ENCODE measurements at regions not wholly inside any gene's neighbourhood (a gene's known extent, or its start where the extent isn't known, plus 50 kb on each side); places are given as distances from the start of the nearest gene placed in this dataset.

GRCh38 chr13:74695021-74695800 lies 561.0 kb upstream of the KLF12 start:
- Histone ChIP-seq H3K4me1 (no peaks in the 10 kb centered on the region), H3K9me3 (peaks cover 0 to 4% (median 0%) of the 10 kb centered on the region in 8 donors), H3K4me3 (no peak overlapping the region), H3K36me3 (no peaks in the 10 kb centered on the region), H3K27ac (no peak overlapping the region), H3K27me3 (replicated peaks in 1 of 7) (no peaks in the 10 kb centered on the region)
- intact Hi-C loops (cut with DNase I; ENCODE audit: low total_unique reads): no loop called here
- WGBS, 5 donors: 55 to 67% (median 64%) methylated on average over 11 of the region's 11 CpGs
- TF ChIP-seq POLR2A (IDR thresholded peaks at IDR 0.05) (no peak), POLR2AphosphoS5 (IDR thresholded peaks at IDR 0.05) (no peak)
- TF ChIP-seq, protein P1, sequence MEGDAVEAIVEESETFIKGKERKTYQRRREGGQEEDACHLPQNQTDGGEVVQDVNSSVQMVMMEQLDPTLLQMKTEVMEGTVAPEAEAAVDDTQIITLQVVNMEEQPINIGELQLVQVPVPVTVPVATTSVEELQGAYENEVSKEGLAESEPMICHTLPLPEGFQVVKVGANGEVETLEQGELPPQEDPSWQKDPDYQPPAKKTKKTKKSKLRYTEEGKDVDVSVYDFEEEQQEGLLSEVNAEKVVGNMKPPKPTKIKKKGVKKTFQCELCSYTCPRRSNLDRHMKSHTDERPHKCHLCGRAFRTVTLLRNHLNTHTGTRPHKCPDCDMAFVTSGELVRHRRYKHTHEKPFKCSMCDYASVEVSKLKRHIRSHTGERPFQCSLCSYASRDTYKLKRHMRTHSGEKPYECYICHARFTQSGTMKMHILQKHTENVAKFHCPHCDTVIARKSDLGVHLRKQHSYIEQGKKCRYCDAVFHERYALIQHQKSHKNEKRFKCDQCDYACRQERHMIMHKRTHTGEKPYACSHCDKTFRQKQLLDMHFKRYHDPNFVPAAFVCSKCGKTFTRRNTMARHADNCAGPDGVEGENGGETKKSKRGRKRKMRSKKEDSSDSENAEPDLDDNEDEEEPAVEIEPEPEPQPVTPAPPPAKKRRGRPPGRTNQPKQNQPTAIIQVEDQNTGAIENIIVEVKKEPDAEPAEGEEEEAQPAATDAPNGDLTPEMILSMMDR (IDR thresholded peaks at IDR 0.05 in 8 of 11, conservative IDR thresholded peaks at IDR 0.05 in 3 of 11): no peak
- DNase-seq: no peak

- intact Hi-C loops (cut with DNase I; ENCODE audit: low total_unique reads): no loop called here
- no peak overlapping the region for H3K4me3 ChIP-seq
- H3K27ac ChIP-seq: peak overlapping the region in 5 of 8 donors; percentile 23 to 54 (median 43)
- H3K9me3 ChIP-seq: peaks cover 0 to 17% (median 0%) of the 10 kb centered on the region in 8 donors
- DNase-seq: no peak
- TF ChIP-seq POLR2AphosphoS5 (IDR thresholded peaks at IDR 0.05) (no peak), POLR2A (IDR thresholded peaks at IDR 0.05) (no peak)
- TF ChIP-seq, protein P1 (IDR thresholded peaks at IDR 0.05 in 8 of 11, conservative IDR thresholded peaks at IDR 0.05 in 3 of 11): no peak
- peaks cover 0 to 4% (median 0%) of the 10 kb centered on the region in 6 donors for H3K4me1 ChIP-seq
- H3K36me3 ChIP-seq: no peaks in the 10 kb centered on the region
- H3K27me3 ChIP-seq (replicated peaks in 1 of 7): no peaks in the 10 kb centered on the region
- 60 to 74% (median 70%) methylated on average over 7 of the region's 7 CpGs for WGBS, 5 donors
These were observed 553.4 kb upstream of the KLF12 start for GRCh38 chr13:74687442-74688182.

DNA sequence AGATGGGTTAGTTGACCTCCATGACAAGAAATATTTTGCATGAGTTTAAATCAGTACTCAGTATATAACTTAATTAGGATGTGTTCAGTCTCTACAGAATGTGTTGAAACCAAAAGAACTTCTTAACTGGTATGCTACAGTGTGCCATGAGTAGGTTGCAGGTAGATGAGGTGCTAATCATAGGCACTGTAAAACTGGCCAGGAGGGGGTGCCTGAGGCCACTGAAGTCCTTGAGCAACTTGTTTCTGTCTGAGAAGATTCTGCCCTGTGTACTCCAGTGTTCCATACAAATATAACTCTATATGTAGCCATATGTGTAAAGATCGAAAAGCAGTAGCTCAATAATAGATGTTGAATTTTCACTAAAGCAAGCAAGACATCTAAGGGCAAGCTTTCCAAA lies 549.2 kb upstream of the KLF12 start:
- H3K27me3 ChIP-seq (replicated peaks in 1 of 7): no peaks in the 10 kb centered on the region
- WGBS, 5 donors: 91 to 100% (median 97%) methylated on average over 1 of the region's 1 CpG
- no peaks in the 10 kb centered on the region for H3K36me3 ChIP-seq
- peaks cover 0 to 4% (median 0%) of the 10 kb centered on the region in 6 donors for H3K4me1 ChIP-seq
- H3K9me3 ChIP-seq: peaks cover 0 to 17% (median 0%) of the 10 kb centered on the region in 8 donors
- no peak for DNase-seq
- intact Hi-C loops (cut with DNase I; ENCODE audit: low total_unique reads): no loop called here
- H3K4me3 ChIP-seq: no peak overlapping the region
- H3K27ac ChIP-seq: no peak overlapping the region
- TF ChIP-seq POLR2A (IDR thresholded peaks at IDR 0.05): no peak
- TF ChIP-seq POLR2AphosphoS5 (IDR thresholded peaks at IDR 0.05): no peak
- TF ChIP-seq, protein P1 (IDR thresholded peaks at IDR 0.05 in 8 of 11, conservative IDR thresholded peaks at IDR 0.05 in 3 of 11): no peak

DNA sequence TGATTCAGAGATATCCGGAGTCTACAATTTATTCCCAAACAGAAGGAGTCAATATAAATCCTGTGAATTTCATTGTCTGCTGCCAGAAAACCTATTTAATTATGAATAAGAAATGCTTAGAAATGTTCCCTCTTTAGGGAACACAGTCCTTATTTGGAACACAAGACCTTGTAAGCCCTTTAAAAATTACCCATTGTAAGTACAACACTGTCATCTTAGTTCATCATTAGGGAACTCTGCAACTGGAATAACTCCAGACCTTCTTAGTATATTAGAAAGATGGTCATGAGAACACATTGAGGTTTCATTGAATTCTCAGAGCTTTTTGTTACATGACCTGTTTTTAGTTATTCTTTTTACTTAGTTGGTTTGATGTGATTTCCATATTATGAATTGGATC lies 548.5 kb upstream of the KLF12 start:
- WGBS, 5 donors: 86 to 100% (median 88%) methylated on average over 1 of the region's 1 CpG
- Histone ChIP-seq H3K27ac (no peak overlapping the region), H3K36me3 (no peaks in the 10 kb centered on the region), H3K27me3 (replicated peaks in 1 of 7) (no peaks in the 10 kb centered on the region), H3K4me3 (no peak overlapping the region), H3K4me1 (peaks cover 0 to 4% (median 0%) of the 10 kb centered on the region in 6 donors), H3K9me3 (peaks cover 0 to 17% (median 0%) of the 10 kb centered on the region in 8 donors)
- TF ChIP-seq POLR2AphosphoS5 (IDR thresholded peaks at IDR 0.05) (no peak), POLR2A (IDR thresholded peaks at IDR 0.05) (no peak)
- TF ChIP-seq, protein P1 (IDR thresholded peaks at IDR 0.05 in 8 of 11, conservative IDR thresholded peaks at IDR 0.05 in 3 of 11): no peak
- intact Hi-C loops (cut with DNase I; ENCODE audit: low total_unique reads): no loop called here
- DNase-seq: no peak

Data from spleen (tissue), 11 donors.